ENCODE measurements at regions not wholly inside any gene's neighbourhood (a gene's known extent, or its start where the extent isn't known, plus 50 kb on each side); places are given as distances from the start of the nearest gene placed in this dataset.
"Not testable (repeated sequence)": the region's sequence is repeated elsewhere in the genome, so short reads cannot be mapped to it uniquely, and the experiment has no call there.

DNA sequence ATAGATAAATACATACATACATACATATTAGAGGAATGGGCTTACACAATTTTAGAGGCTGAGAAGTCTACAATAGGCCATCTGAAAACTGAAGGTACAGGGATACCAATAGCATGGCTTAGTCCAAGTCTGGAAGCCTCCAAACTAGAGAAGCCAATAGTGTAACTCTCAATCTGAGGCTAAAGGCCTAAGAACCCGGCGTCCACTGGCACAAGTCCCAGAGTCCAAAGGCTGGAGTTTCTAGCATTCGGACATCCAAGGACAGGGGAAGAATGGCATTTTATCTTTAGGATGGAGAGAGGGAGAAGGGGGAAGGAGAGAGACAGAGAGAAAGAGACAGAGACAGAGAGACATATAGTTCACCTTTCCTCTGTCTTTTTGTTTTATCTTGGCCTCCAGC lies 63.7 kb upstream of the SYT4 start:
- DNase-seq (ENCODE audit: low spot score) = no peak

- DNase-seq (ENCODE audit: low spot score) = no peak
Measured at GRCh38 chr18:43350176-43350575, 72.9 kb upstream of the SYT4 start.

- no peak for DNase-seq (ENCODE audit: low spot score)
Measured at GRCh38 chr18:43364535-43364934, 87.2 kb upstream of the SYT4 start.

DNA sequence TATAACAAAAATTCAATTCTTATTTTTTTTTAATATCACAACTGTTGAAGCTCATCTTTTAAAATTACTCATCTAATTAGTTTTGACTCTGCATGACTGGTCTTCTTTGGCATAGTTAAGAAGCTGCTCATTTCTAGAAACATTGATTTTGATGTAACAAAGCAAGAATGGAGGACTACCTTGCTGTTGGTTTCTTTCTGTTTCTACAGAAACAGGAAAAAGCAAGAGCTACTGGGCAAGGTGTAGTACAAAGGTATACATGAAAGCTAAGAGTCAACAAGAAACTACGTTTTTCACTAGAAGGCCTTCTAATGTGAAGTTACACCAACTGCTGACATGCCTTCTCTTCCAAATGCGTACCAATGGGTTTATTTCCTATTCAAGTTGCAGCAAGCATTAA lies 90.6 kb upstream of the SYT4 start:
- DNase-seq (ENCODE audit: low spot score) = peak; percentile 8

DNA sequence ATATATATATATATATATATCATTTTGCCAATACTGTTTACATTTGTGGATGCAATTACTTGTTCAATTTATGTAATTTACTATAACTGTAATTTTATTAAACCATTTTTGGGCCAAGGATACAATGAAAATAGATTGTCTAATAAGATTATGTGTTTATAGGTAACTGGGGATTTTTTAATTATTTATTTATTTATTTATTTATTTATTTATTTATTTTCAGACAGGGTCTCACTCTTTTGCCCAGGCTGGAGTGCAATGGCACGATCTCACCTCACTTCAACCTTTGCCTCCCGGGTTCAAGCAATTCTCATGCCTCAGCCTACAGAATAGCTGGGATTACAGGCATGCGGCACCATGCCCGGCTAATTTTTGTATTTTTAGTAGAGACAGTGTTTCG lies 92.0 kb upstream of the SYT4 start:
- DNase-seq (ENCODE audit: low spot score) = not testable (repeated sequence)

GRCh38 chr18:43372773-43373172 lies 95.5 kb upstream of the SYT4 start:
- DNase-seq (ENCODE audit: low spot score) = no peak

- no peak for DNase-seq (ENCODE audit: low spot score)
Measured at GRCh38 chr18:43380104-43380672, 102.9 kb upstream of the SYT4 start.

DNA sequence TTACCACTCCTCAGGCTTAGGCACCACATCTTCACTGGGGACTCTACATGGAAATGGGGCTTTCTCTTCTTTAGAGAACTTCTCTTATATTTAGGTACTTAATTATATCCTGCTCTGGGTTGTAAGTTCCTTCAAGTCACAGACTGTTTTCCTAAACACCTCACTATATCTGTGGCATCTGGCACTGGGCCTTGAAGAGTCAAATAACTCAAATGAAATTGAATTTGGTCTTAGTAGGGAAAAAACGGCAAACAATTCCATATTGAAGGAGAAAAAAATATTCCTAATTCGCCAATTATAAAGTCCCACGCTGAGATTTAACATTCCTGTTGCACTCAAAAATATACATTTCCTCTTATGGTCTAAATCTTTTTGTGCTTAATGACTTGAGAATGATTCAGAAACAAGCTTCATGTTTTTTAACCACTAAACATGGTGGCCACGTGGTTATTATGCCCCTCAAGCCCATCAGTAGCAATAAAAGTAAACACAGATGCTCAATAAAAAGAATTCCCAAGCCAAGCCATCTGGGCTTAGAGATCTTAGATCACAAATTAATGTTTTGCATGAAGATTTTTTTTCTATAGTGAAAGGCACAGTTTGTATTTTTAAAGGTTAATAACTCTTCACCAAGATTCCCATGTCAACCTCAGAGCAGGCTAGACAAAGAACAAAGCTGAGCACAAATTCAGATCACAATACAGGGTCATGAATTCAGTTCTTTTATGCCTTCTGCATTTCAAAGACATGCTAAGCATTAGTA lies 105.5 kb upstream of the SYT4 start:
- DNase-seq (ENCODE audit: low spot score) = no peak

GRCh38 chr18:43389163-43389562 lies 111.9 kb upstream of the SYT4 start:
- no peak for DNase-seq (ENCODE audit: low spot score)

- DNase-seq (ENCODE audit: low spot score) = no peak
Measured at GRCh38 chr18:43392168-43392567, 114.9 kb upstream of the SYT4 start.

DNA sequence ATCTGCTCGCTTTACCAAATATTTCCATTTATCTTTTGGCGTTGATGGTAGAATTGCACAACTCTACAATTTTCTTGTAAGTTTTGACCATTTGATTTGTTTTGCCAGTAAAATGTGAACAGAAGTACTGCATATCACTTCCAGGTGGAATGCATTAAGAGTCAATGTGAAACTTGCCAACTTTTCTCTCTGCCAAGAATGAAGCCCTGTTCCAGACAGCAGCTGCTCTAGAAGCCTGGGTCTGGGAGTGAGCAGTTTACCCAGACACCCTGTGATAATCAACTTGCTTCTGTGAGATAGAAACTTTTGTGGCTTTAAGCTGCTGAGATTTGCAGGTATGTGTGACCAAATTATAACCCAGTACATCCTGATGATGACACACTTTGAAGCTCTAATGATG lies 115.9 kb upstream of the SYT4 start:
- DNase-seq (ENCODE audit: low spot score) = no peak

DNA sequence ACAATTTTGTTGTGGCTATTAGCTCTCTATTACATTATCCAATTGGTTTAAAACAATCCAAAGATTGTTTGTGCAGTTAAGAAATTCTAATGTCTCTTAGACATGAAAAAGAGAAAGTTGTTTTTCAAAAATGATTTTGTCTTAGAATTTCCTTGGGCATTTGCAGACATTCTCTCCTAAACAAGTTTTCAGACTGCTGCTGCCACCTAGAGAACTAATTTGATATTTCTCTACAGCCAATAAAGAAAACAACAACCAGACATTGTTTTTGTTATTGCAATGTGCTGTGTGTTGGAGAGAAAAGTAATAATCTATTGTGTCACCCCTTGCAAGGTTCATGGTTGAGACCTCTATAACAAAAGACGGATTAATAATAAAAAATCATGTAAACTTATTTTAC lies 119.0 kb upstream of the SYT4 start:
- DNase-seq (ENCODE audit: low spot score) = no peak

DNA sequence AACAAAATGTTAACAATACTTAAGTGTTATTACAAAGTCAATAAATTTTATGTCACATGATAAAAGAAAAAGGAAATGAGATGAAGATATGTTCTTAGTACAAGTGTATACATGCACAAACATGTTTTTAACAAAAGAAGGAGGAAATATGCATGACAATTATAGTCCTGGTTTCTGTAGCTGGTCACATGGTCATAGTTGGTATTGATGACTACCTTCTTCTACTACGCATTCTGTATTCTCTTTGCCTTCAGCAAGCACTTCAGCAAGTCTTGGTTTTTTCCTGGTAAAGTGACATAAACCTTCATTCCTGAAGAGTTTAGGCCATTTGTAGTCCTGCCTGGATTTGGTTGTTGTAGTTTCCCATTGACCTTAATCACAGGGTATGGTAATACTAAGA lies 121.3 kb upstream of the SYT4 start:
- no peak for DNase-seq (ENCODE audit: low spot score)

DNA sequence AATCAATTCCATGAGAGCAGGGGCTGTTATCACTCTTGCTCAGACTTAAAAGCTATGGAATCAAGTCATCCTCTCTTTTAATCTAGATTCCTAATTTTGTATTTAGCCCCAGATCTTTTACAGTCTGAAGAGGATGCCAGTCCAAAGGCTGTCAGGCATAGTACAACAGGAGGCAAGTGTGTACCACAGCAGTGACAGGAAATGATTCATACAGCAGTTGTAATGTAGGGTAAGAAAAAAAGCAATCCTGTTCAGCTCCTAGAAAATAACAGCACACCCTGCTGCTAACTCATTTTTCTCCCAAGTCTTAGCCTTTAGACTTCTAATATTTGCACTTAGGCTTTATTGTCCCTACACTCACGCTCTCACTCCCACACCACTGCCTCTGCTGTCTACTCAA lies 127.8 kb upstream of the SYT4 start:
- no peak for DNase-seq (ENCODE audit: low spot score)

- DNase-seq (ENCODE audit: low spot score) = no peak
Measured at GRCh38 chr18:43414006-43414405, 136.7 kb upstream of the SYT4 start.

DNA sequence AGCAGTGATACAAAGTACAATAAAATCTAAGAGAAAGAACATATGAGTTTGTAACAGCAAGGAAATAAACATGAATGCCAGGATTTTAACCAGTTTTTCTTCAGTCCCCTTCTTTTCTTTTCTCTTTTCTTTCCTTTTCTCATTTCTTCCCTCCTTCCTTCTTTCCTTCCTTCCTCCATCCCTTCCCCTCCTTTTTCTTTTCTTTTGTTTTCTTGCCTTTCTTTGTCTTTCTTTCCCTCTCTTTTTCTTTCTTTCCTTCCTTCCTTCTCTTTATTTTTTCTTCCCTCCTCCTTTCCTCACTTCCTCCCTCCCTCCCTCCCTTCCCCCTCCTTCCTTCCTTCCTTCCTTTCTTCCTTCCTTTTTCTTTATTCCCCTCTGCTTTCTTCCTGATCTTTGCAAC lies 142.8 kb upstream of the SYT4 start:
- DNase-seq (ENCODE audit: low spot score) = no peak

DNA sequence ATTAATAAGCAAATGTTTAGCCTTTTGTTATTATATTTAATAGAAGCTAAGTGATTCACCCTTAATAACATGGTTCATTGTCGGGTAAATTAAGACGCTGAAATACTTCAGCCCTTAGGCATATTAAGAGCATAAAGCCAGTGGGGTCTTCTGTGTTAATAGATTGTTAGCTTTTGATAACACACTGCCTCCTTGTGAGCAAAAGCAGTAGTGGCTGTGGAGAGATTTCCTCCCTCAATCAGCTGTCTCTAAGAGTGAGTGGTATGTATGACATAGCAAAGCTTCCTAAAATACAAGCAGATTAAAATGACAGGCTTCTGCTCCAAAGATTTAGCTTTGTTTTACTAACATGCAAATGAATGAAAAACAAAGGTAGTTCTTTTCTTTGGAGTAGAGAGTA lies 143.7 kb upstream of the SYT4 start:
- DNase-seq (ENCODE audit: low spot score) = no peak

- DNase-seq (ENCODE audit: low spot score) = no peak
Measured at GRCh38 chr18:43422518-43422917, 145.2 kb upstream of the SYT4 start.

GRCh38 chr18:43435851-43436250 lies 158.6 kb upstream of the SYT4 start:
- no peak for DNase-seq (ENCODE audit: low spot score)

- no peak for DNase-seq (ENCODE audit: low spot score)
Measured at GRCh38 chr18:43442131-43442530, 164.8 kb upstream of the SYT4 start.

GRCh38 chr18:43442571-43442970 lies 165.3 kb upstream of the SYT4 start:
- no peak for DNase-seq (ENCODE audit: low spot score)

- DNase-seq (ENCODE audit: low spot score) = no peak
Measured at GRCh38 chr18:43465483-43465882, 188.2 kb upstream of the SYT4 start.

- no peak for DNase-seq (ENCODE audit: low spot score)
Measured at GRCh38 chr18:43471873-43472272, 194.6 kb upstream of the SYT4 start.

GRCh38 chr18:43481069-43481468 lies 203.8 kb upstream of the SYT4 start:
- DNase-seq (ENCODE audit: low spot score) = no peak

Measured in activated CD4-positive, alpha-beta T cell treated with anti-CD3 and anti-CD28 coated beads, Interleukin-2, Interleukin-4, amounts not matched to agents 100 ng/mL and 50 ng/mL, durations not matched to agents 16 hours and 8 hours (primary cell).